Coronary artery (tissue), 2 donors: ENCODE measurements at regions not wholly inside any gene's neighbourhood (a gene's known extent, or its start where the extent isn't known, plus 50 kb on each side); places are given as distances from the start of the nearest gene placed in this dataset.

Experiments used
- DNase-seq: peaks from one replicate; pipeline ENCODE4 v3.0.0-alpha.2; 2017; ENCODE audit warnings: low spot score
- H3K27ac ChIP-seq, 2 donors: fragments of 200-600 bp; sonication (generic); one replicate each; pipeline ENCODE4 v1.5.1; 2016 to 2019
- H3K4me3 ChIP-seq: fragments of 200-600 bp; sonication (generic); 2 replicates; pipeline ENCODE4 v1.5.1; 2016; ENCODE audit warnings: mild to moderate bottlenecking, moderate library complexity
- CTCF ChIP-seq: fragments of 200-600 bp; sonication (generic); IDR thresholded peaks from one replicate; pipeline ENCODE4 v1.5.1; 2019; ENCODE audit warnings: antibody characterized with exemption

- H3K4me3 ChIP-seq, result no peak overlapping the region
- DNase-seq, result no peak
- TF ChIP-seq CTCF, result no peak
- H3K27ac ChIP-seq, result no peak overlapping the region
These were observed 81.5 kb upstream of the MAPK10 start for GRCh38 chr4:86441175-86441936.

- no peak for DNase-seq
- no peak for TF ChIP-seq CTCF
- no peak overlapping the region for H3K27ac ChIP-seq
These were observed 83.0 kb upstream of the MAPK10 start for GRCh38 chr4:86442881-86443280.

GRCh38 chr4:86443495-86443894 lies 83.6 kb upstream of the MAPK10 start:
- no peak for DNase-seq
- TF ChIP-seq CTCF, result no peak
- H3K27ac ChIP-seq, result no peak overlapping the region
- no peak overlapping the region for H3K4me3 ChIP-seq

More at GRCh38 chr4:86442881-86443280, 83.0 kb upstream of the MAPK10 start:
- no peak overlapping the region for H3K4me3 ChIP-seq

GRCh38 chr4:86446996-86447395 lies 87.1 kb upstream of the MAPK10 start:
- DNase-seq, result no peak
- no peak overlapping the region for H3K27ac ChIP-seq
- no peak for TF ChIP-seq CTCF
- no peak overlapping the region for H3K4me3 ChIP-seq

GRCh38 chr4:86448871-86449270 lies 89.0 kb upstream of the MAPK10 start:
- no peak for DNase-seq
- Histone ChIP-seq H3K27ac (no peak overlapping the region), H3K4me3 (no peak overlapping the region)
- no peak for TF ChIP-seq CTCF

GRCh38 chr4:86449746-86450588 lies 90.1 kb upstream of the MAPK10 start:
- TF ChIP-seq CTCF, result no peak
- Histone ChIP-seq H3K27ac (no peak overlapping the region), H3K4me3 (no peak overlapping the region)
- DNase-seq, result no peak

GRCh38 chr4:86450861-86451260 lies 91.0 kb upstream of the MAPK10 start:
- TF ChIP-seq CTCF, result no peak
- no peak for DNase-seq
- Histone ChIP-seq H3K4me3 (no peak overlapping the region), H3K27ac (no peak overlapping the region)
